ENCODE measurements at regions not wholly inside any gene's neighbourhood (a gene's known extent, or its start where the extent isn't known, plus 50 kb on each side); places are given as distances from the start of the nearest gene placed in this dataset.

GRCh38 chr7:118511146-118511545, 286.6 kb downstream of the ANKRD7 start:
- Mint-ChIP-seq H3K36me3 (ENCODE audit: low read depth, unreplicated experiment) (no peaks in the 10 kb centered on the region), H3K4me3 (ENCODE audit: unreplicated experiment) (no peak overlapping the region), H3K4me1 (ENCODE audit: unreplicated experiment) (no peaks in the 10 kb centered on the region), H3K27me3 (ENCODE audit: unreplicated experiment) (no peaks in the 10 kb centered on the region), H3K27ac (ENCODE audit: unreplicated experiment) (no peak overlapping the region), H3K9me3 (ENCODE audit: unreplicated experiment) (no peaks in the 10 kb centered on the region)
- no peak for TF ChIP-seq CTCF (IDR thresholded peaks at IDR 0.05; ENCODE audit: unreplicated experiment)
- no peak for DNase-seq (ENCODE audit: low spot score)

- TF ChIP-seq CTCF (IDR thresholded peaks at IDR 0.05; ENCODE audit: unreplicated experiment): no peak
- Mint-ChIP-seq H3K9me3 (ENCODE audit: unreplicated experiment) (no peaks in the 10 kb centered on the region), H3K27ac (ENCODE audit: unreplicated experiment) (no peak overlapping the region), H3K27me3 (ENCODE audit: unreplicated experiment) (no peaks in the 10 kb centered on the region), H3K4me3 (ENCODE audit: unreplicated experiment) (no peak overlapping the region), H3K4me1 (ENCODE audit: unreplicated experiment) (no peaks in the 10 kb centered on the region), H3K36me3 (ENCODE audit: low read depth, unreplicated experiment) (no peaks in the 10 kb centered on the region)
- DNase-seq (ENCODE audit: low spot score): no peak
Observed at GRCh38 chr7:118517275-118517674, 292.8 kb downstream of the ANKRD7 start.

- H3K9me3 Mint-ChIP-seq (ENCODE audit: unreplicated experiment): no peaks in the 10 kb centered on the region
- no peak overlapping the region for H3K27ac Mint-ChIP-seq (ENCODE audit: unreplicated experiment)
- H3K36me3 Mint-ChIP-seq (ENCODE audit: low read depth, unreplicated experiment): no peaks in the 10 kb centered on the region
Observed at GRCh38 chr7:118525020-118525419, 300.5 kb downstream of the ANKRD7 start.

GRCh38 chr7:118531566-118531965, 307.1 kb downstream of the ANKRD7 start:
- Mint-ChIP-seq H3K4me3 (ENCODE audit: unreplicated experiment) (no peak overlapping the region), H3K36me3 (ENCODE audit: low read depth, unreplicated experiment) (no peaks in the 10 kb centered on the region), H3K9me3 (ENCODE audit: unreplicated experiment) (no peaks in the 10 kb centered on the region), H3K27me3 (ENCODE audit: unreplicated experiment) (no peaks in the 10 kb centered on the region), H3K4me1 (ENCODE audit: unreplicated experiment) (peaks cover 5% of the 10 kb centered on the region), H3K27ac (ENCODE audit: unreplicated experiment) (no peak overlapping the region)
- DNase-seq (ENCODE audit: low spot score): no peak
- TF ChIP-seq CTCF (IDR thresholded peaks at IDR 0.05; ENCODE audit: unreplicated experiment): no peak

More at GRCh38 chr7:118525020-118525419, 300.5 kb downstream of the ANKRD7 start:
- no peak for DNase-seq (ENCODE audit: low spot score)
- no peak for TF ChIP-seq CTCF (IDR thresholded peaks at IDR 0.05; ENCODE audit: unreplicated experiment)
- Mint-ChIP-seq H3K4me3 (ENCODE audit: unreplicated experiment) (no peak overlapping the region), H3K4me1 (ENCODE audit: unreplicated experiment) (peaks cover 5% of the 10 kb centered on the region), H3K27me3 (ENCODE audit: unreplicated experiment) (peaks cover 1% of the 10 kb centered on the region)

- Mint-ChIP-seq H3K4me3 (ENCODE audit: unreplicated experiment) (no peak overlapping the region), H3K27me3 (ENCODE audit: unreplicated experiment) (no peaks in the 10 kb centered on the region), H3K9me3 (ENCODE audit: unreplicated experiment) (no peaks in the 10 kb centered on the region), H3K27ac (ENCODE audit: unreplicated experiment) (no peak overlapping the region), H3K4me1 (ENCODE audit: unreplicated experiment) (no peaks in the 10 kb centered on the region), H3K36me3 (ENCODE audit: low read depth, unreplicated experiment) (no peaks in the 10 kb centered on the region)
- no peak for TF ChIP-seq CTCF (IDR thresholded peaks at IDR 0.05; ENCODE audit: unreplicated experiment)
- DNase-seq (ENCODE audit: low spot score): no peak
Observed at GRCh38 chr7:118559207-118559606, 334.7 kb downstream of the ANKRD7 start.
